ENCODE measurements at regions not wholly inside any gene's neighbourhood (a gene's known extent, or its start where the extent isn't known, plus 50 kb on each side); places are given as distances from the start of the nearest gene placed in this dataset.
"Not testable (repeated sequence)": the region's sequence is repeated elsewhere in the genome, so short reads cannot be mapped to it uniquely, and the experiment has no call there.

GRCh38 chr4:157772907-157773306, 399.9 kb downstream of the GASK1B start:
- no peak for DNase-seq

GRCh38 chr4:157768419-157768818, 404.4 kb downstream of the GASK1B start:
- DNase-seq: no peak

- no peak for DNase-seq
These were observed 409.3 kb downstream of the GASK1B start for GRCh38 chr4:157763490-157763889.

- no peak for DNase-seq
These were observed 418.4 kb downstream of the GASK1B start for GRCh38 chr4:157754410-157754809.

GRCh38 chr4:157751631-157752030, 421.2 kb downstream of the GASK1B start:
- DNase-seq: no peak

GRCh38 chr4:157741642-157742041, 431.2 kb downstream of the GASK1B start:
- no peak for DNase-seq

- DNase-seq: no peak
These were observed 433.6 kb downstream of the GASK1B start for GRCh38 chr4:157739242-157739641.

GRCh38 chr4:157728215-157728614, 444.6 kb downstream of the GASK1B start:
- no peak for DNase-seq

- no peak for DNase-seq
These were observed 445.7 kb downstream of the GASK1B start for GRCh38 chr4:157727163-157727562.

- DNase-seq: no peak
These were observed 450.7 kb downstream of the GASK1B start for GRCh38 chr4:157722146-157722545.

- no peak for DNase-seq
These were observed 459.5 kb downstream of the GASK1B start for GRCh38 chr4:157713342-157713741.

- no peak for DNase-seq
These were observed 466.7 kb downstream of the GASK1B start for GRCh38 chr4:157706155-157706554.

GRCh38 chr4:157702831-157703230, 470.0 kb downstream of the GASK1B start:
- no peak for DNase-seq

- DNase-seq: no peak
These were observed 471.2 kb downstream of the GASK1B start for GRCh38 chr4:157701695-157701994.

- no peak for DNase-seq
These were observed 471.7 kb downstream of the GASK1B start for GRCh38 chr4:157700898-157701694.

- DNase-seq: no peak
These were observed 468.9 kb downstream of the GRIA2 start for GRCh38 chr4:157689476-157689875.

- DNase-seq: no peak
These were observed 467.4 kb downstream of the GRIA2 start for GRCh38 chr4:157687971-157688370.

- not testable (repeated sequence) for DNase-seq
These were observed 458.8 kb downstream of the GRIA2 start for GRCh38 chr4:157679326-157679725.

- DNase-seq: no peak
These were observed 457.9 kb downstream of the GRIA2 start for GRCh38 chr4:157678478-157678877.

- DNase-seq: no peak
These were observed 454.2 kb downstream of the GRIA2 start for GRCh38 chr4:157674699-157675098.

- no peak for DNase-seq
These were observed 447.3 kb downstream of the GRIA2 start for GRCh38 chr4:157667836-157668235.

- no peak for DNase-seq
These were observed 444.2 kb downstream of the GRIA2 start for GRCh38 chr4:157664726-157665125.

GRCh38 chr4:157655096-157655809, 434.7 kb downstream of the GRIA2 start:
- DNase-seq: no peak

- no peak for DNase-seq
These were observed 422.7 kb downstream of the GRIA2 start for GRCh38 chr4:157643257-157643656.

- no peak for DNase-seq
These were observed 413.5 kb downstream of the GRIA2 start for GRCh38 chr4:157634057-157634456.

All from KG1 (cell line).